HG02588 (cell line): ENCODE measurements at regions not wholly inside any gene's neighbourhood (a gene's known extent, or its start where the extent isn't known, plus 50 kb on each side); places are given as distances from the start of the nearest gene placed in this dataset.
"Not testable (repeated sequence)": the region's sequence is repeated elsewhere in the genome, so short reads cannot be mapped to it uniquely, and the experiment has no call there.

Experiments used
- ATAC-seq: cut with Tn5 transposase; IDR thresholded peaks from one replicate; pipeline ENCODE4 v1.9.1; 2021; ENCODE audit warnings: mild to moderate bottlenecking, moderate library complexity; ENCODE audit not compliant: unreplicated experiment

GRCh38 chr2:110394769-110395168 lies 77.8 kb downstream of the LIMS4 start:
- not testable (repeated sequence) for ATAC-seq

GRCh38 chr2:110392366-110392765 lies 80.2 kb downstream of the LIMS4 start:
- ATAC-seq, result not testable (repeated sequence)

GRCh38 chr2:110391035-110391418 lies 81.6 kb downstream of the LIMS4 start:
- ATAC-seq, result not testable (repeated sequence)

- ATAC-seq, result not testable (repeated sequence)
Measured at GRCh38 chr2:110390351-110391034, 82.1 kb downstream of the LIMS4 start.

- not testable (repeated sequence) for ATAC-seq
Measured at GRCh38 chr2:110387044-110387443, 85.6 kb downstream of the LIMS4 start.

- not testable (repeated sequence) for ATAC-seq
Measured at GRCh38 chr2:110386546-110386945, 86.1 kb downstream of the LIMS4 start.

GRCh38 chr2:110384736-110385119 lies 87.9 kb downstream of the LIMS4 start:
- ATAC-seq, result not testable (repeated sequence)

GRCh38 chr2:110384109-110384735 lies 88.4 kb downstream of the LIMS4 start:
- not testable (repeated sequence) for ATAC-seq

- not testable (repeated sequence) for ATAC-seq
Measured at GRCh38 chr2:110383163-110384048, 89.2 kb downstream of the LIMS4 start.

- ATAC-seq, result not testable (repeated sequence)
Measured at GRCh38 chr2:110373519-110373918, 99.1 kb downstream of the LIMS4 start.

GRCh38 chr2:110371633-110372032 lies 101.0 kb downstream of the LIMS4 start:
- not testable (repeated sequence) for ATAC-seq

GRCh38 chr2:110357616-110358015 lies 115.0 kb downstream of the LIMS4 start:
- not testable (repeated sequence) for ATAC-seq

GRCh38 chr2:110354294-110355018 lies 118.2 kb downstream of the LIMS4 start:
- ATAC-seq, result not testable (repeated sequence)

- not testable (repeated sequence) for ATAC-seq
Measured at GRCh38 chr2:110350718-110351117, 121.9 kb downstream of the LIMS4 start.

GRCh38 chr2:110348902-110349301 lies 123.7 kb downstream of the LIMS4 start:
- not testable (repeated sequence) for ATAC-seq

- not testable (repeated sequence) for ATAC-seq
Measured at GRCh38 chr2:110344405-110345035, 128.1 kb downstream of the LIMS4 start.

GRCh38 chr2:110342077-110342476 lies 129.7 kb upstream of the MTLN start:
- not testable (repeated sequence) for ATAC-seq

GRCh38 chr2:110339126-110339525 lies 126.8 kb upstream of the MTLN start:
- ATAC-seq, result not testable (repeated sequence)

- ATAC-seq, result not testable (repeated sequence)
Measured at GRCh38 chr2:110338277-110339003, 126.1 kb upstream of the MTLN start.
